IPS DF 4.7 (cell line): ENCODE measurements at regions not wholly inside any gene's neighbourhood (a gene's known extent, or its start where the extent isn't known, plus 50 kb on each side); places are given as distances from the start of the nearest gene placed in this dataset.
"Not testable (repeated sequence)": the region's sequence is repeated elsewhere in the genome, so short reads cannot be mapped to it uniquely, and the experiment has no call there.

Source experiments
- DNase-seq: peaks from one replicate; pipeline ENCODE4 v3.0.0-alpha.2; 2013; ENCODE audit warnings: low spot score; ENCODE audit errors: extremely low read depth

DNA sequence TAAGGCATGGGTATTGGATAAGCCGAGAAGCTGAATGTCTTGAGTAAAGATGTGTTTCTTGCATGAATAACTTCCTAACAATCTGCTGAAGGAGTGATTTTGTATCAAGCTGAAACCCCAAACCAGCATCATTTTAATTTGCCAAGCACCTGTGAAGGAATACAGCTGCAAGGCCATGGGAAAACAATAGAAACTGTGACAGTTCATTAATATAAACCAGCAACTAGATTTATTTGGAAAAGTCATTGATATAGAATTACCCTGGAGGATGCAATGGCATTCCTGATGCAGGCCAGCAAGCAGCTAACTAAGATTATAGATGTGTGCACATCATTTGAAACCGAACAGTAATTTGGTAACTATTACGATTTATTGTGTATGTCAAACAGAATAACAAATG is 155.7 kb upstream of the TCF4 start:
- no peak for DNase-seq

- no peak for DNase-seq
These were observed 155.1 kb upstream of the TCF4 start for GRCh38 chr18:55743133-55743532.

DNA sequence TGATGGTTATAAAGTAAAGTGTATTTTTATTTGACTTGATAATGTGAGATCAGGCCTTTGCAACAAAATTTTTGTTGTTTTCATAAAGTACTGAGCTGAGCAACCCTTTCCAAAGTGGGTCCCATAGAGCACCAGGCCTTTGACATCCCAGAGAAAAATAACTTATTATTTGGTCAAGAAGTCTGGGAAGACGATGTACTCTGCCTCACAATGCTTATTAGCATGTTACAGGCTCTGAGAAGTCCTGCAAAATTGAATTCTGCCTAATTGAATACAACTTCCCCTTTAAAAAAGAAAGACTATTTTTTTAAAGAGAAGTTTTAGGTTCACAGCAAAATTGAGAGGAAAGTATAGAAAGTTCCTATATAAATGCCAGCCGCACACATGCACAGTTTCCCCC is 151.5 kb upstream of the TCF4 start:
- DNase-seq, result no peak

DNA sequence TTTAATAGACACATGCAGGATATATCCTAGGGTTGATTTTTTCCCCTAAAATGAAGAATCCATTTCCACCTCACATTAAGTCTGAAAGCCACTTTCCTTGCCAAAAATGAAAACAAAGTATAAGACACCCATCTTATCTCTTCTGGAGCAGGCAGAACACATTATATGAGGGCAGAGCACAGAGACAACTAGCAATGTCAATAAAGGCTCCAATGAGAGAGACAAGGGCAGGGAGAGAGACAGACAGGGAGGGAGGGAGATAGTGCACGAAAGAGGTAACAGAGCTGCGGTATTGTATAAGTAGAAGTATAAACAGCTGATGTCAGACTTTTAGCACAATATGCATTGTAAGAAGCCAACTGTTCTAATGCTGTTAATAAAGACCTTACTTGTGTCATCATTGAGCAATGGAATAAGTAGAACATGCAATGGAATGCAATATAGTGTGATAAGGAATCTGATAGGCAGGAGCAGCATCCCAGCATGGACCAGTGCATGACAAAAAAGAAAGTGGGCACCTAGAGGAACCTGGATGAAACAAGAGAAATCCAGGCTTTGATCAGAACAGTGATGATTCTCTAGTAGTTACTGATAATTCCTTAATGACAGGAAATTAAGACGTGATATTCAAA is 150.6 kb upstream of the TCF4 start:
- no peak for DNase-seq

DNA sequence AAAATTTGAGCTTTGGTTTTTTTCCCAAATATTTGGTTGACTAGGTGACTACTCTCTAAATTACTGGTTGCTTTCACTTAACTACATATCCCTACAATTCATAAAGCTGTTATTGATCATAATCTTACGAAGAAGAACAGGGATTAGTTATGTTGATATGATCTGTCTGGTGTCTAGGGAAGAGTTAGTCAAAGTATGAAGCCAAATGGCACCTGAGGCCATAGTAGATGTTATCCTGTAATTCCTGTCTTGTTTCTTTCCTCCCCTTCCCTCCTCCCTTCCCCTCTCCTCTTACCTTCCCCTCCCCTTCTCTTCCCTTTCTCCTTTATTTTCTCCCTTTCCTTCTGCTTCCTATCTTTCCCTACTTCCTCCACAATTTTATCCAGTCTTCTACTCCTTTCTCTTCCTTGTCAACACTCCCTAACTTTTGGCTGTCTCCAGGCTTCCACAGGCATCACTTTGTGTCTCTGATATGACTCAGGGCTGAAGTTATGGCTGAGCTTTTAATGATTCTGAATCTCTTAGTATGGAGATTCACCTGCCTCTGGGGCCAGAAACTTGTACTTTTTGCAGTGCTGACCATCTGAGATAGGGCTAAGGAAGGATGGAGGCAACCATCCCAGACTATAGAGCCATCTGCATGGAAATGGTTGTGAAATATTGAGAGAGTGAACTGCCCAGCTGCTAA is 149.9 kb upstream of the TCF4 start:
- DNase-seq, result no peak

- no peak for DNase-seq
These were observed 149.3 kb upstream of the TCF4 start for GRCh38 chr18:55737266-55737665.

- no peak for DNase-seq
These were observed 148.0 kb upstream of the TCF4 start for GRCh38 chr18:55735969-55736368.

DNA sequence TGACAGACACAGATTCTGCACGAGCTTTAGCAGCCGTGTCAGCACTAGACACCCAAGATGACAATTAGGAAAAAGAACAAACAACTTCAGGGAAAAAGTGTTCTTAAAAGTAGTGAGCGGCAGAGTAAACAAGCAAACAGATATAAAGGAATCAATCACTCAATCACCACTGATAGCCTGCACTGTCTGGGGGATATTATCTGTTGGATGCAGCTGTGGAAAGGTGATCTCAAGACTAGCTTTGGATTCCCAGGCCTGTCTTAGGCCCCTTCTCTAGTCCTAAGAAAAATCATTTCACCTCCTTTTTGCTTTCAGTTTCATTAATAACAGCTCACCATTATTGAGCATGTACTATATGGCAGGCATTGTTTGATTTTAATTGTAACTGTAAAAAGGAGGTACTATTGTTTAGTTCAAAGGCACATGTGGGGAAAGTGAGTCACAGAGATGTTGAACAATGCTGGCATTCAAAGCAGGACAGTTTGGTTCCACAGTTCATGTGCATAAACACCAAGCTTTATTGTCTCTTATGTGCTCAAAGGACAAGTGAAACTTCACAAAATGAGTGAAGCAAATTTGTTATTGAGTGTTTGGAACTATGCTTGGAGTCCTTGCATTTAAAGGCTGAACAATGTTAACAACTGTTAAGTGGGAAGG is 147.3 kb upstream of the TCF4 start:
- no peak for DNase-seq

DNA sequence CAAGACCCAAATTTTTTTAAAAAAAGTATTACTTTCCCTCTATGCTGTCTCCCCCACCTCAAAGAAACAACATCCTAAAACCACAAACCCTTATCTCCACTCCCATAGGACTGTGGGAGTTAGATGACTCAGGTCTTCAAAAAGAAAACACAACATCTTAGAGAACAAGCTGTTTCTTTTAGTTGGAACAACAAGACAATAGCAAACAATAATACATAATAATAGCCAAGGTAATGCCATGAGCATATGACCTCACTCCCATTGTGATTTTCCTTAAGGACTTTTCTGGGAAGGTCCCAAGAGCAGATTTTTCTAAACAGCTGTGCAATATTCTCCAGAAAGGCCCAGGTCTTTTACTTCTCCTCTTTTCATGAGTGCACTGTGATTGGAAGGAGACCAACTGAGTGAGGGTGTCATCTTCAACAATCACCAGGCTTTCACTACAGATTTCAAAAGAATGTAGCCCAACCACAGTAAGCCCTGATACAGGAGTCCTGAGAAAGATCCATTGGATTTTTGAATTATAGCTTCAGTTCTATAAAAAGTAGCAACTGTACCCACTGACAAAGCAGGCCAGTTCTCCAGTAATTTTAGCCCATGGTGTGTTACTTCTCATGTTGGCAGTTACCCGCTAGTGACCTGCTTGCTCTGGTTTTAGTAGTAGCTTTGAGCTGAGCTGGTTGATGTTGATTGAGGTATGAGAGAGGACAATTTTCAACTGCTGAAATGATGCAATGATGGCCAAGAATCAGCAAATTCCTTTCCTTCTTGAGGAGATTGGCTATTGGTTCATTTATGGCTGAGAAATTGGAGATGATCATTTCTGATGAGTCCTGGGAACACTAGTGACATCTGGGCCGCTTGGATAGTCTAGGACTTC is 144.5 kb upstream of the TCF4 start:
- no peak for DNase-seq

DNA sequence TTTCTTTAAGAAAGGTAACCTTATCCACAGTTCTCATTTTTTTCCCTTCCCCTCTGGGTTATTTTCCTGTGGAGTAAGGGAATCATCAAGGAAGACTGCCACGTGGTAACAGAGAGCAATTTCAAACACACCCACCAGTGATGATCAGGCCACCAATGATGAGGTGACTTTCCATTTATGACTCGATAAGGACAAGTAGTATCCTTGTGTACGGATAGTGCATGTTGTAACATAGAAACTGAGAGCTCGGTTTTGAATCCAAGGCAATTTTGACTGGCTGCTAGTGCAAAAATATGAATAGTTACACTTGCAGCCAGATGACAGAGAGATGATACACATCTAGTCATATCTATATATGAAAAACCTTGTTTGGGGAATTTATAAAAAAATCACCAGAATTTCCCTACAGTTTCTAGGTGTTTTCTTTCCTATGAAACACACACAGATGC is 143.6 kb upstream of the TCF4 start:
- no peak for DNase-seq

DNA sequence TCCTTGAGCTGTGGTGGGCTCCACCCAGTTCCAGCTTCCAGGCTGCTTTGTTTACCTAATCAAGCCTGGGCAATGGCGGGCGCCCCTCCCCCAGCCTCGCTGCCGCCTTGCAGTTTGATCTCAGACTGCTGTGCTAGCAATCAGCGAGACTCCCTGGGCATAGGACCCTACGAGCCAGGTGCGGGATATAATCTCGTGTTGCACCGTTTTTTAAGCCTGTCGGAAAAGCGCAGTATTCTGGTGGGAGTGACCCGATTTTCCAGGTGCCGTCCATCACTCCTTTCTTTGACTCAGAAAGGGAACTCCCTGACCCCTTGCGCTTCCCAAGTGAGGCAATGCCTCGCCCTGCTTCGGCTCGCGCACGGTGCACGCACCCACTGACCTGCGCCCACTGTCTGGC is 133.0 kb upstream of the TCF4 start:
- not testable (repeated sequence) for DNase-seq

DNA sequence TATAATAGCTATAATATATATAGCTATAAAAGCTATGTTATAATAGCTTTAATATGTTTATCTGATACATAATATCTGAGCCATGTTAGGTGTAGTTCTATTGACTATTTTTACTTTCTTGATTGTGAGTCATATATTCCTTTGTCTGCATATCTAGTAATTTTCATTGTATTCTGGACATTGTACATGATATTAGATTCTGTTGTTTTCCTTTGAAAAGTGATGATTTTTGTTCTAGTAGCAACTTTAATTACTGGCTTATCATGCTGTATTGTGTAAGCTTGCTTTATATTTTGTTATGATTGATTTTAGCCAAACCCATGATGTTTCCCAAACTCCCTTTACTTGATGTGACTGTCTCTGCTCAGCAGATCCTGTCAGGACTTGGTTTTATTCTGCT is 125.7 kb upstream of the TCF4 start:
- DNase-seq, result no peak

DNA sequence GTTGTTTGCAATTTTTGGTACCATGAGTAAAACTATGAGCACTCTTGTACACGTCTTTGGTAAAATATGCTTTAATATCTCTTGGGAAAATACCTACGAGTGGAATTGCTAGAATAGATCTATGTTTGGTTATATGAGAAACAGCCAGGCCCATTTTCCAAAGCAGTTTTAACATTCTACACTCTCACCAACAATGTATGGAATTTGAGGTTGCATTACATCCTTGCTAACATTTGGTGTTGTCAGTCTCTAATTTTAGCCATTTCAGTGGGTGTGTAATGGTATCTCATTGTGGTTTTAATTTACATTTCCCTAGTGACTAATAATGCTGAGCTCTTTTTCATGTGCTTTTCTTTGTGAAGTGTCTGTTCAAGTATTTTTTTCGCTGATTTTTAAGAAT is 118.9 kb upstream of the TCF4 start:
- DNase-seq, result no peak

DNA sequence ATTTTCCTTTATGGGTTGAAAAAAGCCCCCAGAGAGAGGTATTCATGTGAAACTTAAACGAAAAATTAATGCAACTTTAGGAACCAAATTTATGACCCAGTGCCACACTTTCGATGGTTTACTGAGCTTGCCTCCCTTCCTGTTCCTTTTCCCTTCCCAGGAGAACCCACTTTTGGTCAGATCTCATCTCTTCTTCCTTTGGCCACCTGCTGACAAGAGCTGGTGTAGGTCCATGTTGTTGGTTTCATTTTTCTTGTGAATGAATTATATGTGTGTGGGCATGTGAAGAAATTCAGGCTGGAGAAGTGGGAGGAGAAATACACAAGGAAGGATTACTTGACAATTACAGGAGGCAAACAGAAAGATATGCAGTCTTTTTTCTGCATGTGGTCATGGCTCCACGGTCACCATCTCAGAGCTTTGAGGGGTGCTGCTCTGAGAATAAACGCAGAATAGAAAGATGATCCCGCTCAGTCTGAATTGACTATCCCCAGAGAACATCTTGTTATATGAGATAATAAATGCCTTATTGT is 111.3 kb upstream of the TCF4 start:
- DNase-seq, result no peak

GRCh38 chr18:55696811-55697210 is 108.8 kb upstream of the TCF4 start:
- DNase-seq, result no peak

DNA sequence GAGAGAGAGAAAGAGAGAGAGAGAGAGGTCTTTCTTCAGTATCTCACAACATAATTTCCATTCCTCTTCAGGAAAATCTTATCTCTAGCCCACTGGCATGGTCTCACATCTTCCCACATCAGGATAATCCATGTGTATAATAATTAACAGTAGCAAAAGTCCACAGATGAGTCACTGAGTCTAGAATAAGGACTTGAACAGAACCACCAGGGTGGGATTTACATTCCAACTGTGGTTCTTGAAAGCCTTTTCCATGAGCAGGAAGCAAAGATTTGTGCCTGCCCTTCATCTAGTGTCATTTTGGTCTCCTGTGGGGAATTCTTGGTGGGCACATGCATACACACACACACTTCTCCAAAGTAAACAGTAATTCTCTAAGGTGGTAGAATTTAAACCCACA is 107.1 kb upstream of the TCF4 start:
- DNase-seq, result no peak

- DNase-seq, result no peak
These were observed 106.3 kb upstream of the TCF4 start for GRCh38 chr18:55694291-55694690.

DNA sequence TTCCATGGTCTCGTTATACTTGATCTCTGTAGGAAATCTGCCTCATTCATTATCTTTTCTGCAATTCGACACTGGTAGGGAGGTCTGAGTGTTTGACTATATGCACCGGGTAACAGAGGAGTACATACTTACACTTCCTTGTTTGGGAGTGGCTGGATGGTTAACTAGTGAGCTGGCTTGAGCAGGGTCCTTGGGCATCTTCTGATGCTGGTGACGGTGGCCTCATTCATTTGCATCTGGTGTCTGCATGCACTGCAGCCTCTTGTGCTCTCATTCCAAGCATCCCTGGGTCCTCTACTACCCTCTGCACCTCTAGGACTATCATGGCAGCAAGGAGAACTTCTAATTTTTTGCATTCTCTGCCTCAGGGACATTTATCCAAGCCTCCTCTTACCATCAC is 100.0 kb upstream of the TCF4 start:
- no peak for DNase-seq

DNA sequence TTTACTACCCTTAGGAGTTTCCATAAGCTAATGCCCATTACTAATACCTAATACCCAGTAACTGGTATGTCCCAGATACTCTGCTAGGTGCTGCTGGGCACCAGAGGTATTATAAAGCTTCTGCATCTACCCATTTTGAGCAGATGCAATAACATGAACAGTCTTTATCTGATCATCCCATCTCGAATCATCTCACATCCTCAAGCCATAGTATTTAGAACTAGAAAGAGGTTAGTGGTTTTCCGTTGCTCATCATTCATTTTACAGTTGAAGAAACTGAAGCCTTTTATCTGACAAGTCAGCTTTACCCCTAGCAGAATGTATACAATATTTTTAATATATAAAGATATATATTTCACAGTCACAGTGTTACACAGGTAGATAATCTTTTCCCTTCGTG is 99.1 kb upstream of the TCF4 start:
- no peak for DNase-seq

GRCh38 chr18:55685638-55686037 is 97.6 kb upstream of the TCF4 start:
- no peak for DNase-seq

- DNase-seq, result no peak
These were observed 84.8 kb upstream of the TCF4 start for GRCh38 chr18:55672574-55673361.
